ENCODE measurements at regions not wholly inside any gene's neighbourhood (a gene's known extent, or its start where the extent isn't known, plus 50 kb on each side); places are given as distances from the start of the nearest gene placed in this dataset.

DNA sequence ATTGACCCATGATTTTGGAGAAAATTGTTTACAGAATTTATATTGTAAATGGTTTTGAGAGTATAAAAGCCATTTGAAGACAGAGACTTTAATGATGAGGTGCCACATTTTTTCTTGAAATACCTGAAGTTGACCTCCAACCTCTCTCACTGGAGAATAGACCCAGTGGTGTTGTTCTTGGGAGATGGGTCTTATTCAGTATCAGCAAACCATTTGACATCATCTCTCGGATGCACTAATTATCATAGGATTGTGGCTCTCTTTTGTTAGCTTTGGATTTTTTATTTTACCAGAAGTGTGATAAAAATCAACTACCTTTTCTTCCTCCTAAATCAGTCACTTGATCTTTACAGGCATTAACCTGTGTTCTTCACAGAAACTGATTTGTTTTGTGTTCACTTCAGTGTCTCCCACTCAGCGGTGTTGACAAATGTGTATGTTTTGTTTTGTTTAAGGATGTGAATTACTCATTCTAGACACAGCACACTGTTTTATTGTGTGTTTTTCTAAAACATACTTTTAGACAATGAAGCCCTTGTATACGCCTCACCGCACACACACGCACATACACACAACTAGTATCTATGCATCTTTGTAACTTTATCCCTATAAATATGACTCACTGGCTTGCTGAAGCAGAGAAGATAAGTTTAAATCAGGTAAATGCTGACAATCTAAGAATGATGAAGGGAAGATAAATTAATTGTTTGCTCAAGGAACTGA, 455.6 kb downstream of the INHBA start:
- TF ChIP-seq TCF12 (IDR thresholded peaks at IDR 0.05; ENCODE audit: low read depth) (no peak), ZBTB7A (IDR thresholded peaks at IDR 0.05; ENCODE audit: low read depth) (no peak), EP300 (IDR thresholded peaks at IDR 0.05; ENCODE audit: borderline replicate concordance) (no peak), NFIC (IDR thresholded peaks at IDR 0.05) (no peak), CREB1 (IDR thresholded peaks at IDR 0.05; ENCODE audit: low read depth) (no peak), EGR1 (IDR thresholded peaks at IDR 0.05) (no peak)
- TF ChIP-seq, protein P1, sequence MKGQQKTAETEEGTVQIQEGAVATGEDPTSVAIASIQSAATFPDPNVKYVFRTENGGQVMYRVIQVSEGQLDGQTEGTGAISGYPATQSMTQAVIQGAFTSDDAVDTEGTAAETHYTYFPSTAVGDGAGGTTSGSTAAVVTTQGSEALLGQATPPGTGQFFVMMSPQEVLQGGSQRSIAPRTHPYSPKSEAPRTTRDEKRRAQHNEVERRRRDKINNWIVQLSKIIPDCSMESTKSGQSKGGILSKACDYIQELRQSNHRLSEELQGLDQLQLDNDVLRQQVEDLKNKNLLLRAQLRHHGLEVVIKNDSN (IDR thresholded peaks at IDR 0.05), result no peak

DNA sequence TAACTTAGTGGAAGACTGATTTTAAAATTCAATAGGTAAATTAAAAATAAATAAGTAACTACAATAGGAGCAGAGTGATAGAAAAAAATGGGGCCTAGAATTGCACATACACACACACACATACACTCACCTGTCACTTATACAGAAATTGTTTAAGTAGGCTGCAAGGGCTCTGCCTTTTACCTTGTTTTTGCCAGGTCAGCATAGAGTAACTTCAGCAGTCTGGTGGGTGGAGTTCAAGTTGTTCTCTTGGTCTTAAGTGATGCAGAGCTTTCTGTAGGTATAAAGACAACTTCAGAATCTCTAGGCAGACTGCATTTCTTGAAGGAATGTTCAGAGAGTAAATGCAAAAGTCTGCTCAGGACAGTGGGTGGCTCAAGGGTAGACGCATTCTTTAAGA, 457.0 kb downstream of the INHBA start:
- TF ChIP-seq, protein P1 (IDR thresholded peaks at IDR 0.05), result no peak
- no peak for TF ChIP-seq NFIC (IDR thresholded peaks at IDR 0.05)
- TF ChIP-seq ZBTB7A (IDR thresholded peaks at IDR 0.05; ENCODE audit: low read depth), result no peak
- no peak for TF ChIP-seq CEBPB (IDR thresholded peaks at IDR 0.05)
- no peak for TF ChIP-seq REST (IDR thresholded peaks at IDR 0.05; ENCODE audit: low read depth)
- TF ChIP-seq EGR1 (IDR thresholded peaks at IDR 0.05), result no peak
- TF ChIP-seq FOXM1 (IDR thresholded peaks at IDR 0.05; ENCODE audit: borderline replicate concordance, low read depth), result no peak
- no peak for TF ChIP-seq RAD21 (IDR thresholded peaks at IDR 0.05; ENCODE audit: low read depth)
- TF ChIP-seq TCF12 (IDR thresholded peaks at IDR 0.05; ENCODE audit: low read depth), result no peak
- no peak for TF ChIP-seq MAX (IDR thresholded peaks at IDR 0.05)
- TF ChIP-seq CREB1 (IDR thresholded peaks at IDR 0.05; ENCODE audit: low read depth), result no peak
- no peak for TF ChIP-seq TAF1 (IDR thresholded peaks at IDR 0.05; ENCODE audit: low read depth)
- TF ChIP-seq EP300 (IDR thresholded peaks at IDR 0.05; ENCODE audit: borderline replicate concordance), result no peak
- no peak for TF ChIP-seq TEAD4 (IDR thresholded peaks at IDR 0.05)
- no peak for TF ChIP-seq YY1 (IDR thresholded peaks at IDR 0.05; ENCODE audit: low read depth)

GRCh38 chr7:41244246-41244645, 458.6 kb downstream of the INHBA start:
- TF ChIP-seq EP300 (IDR thresholded peaks at IDR 0.05; ENCODE audit: borderline replicate concordance) (no peak), TCF12 (IDR thresholded peaks at IDR 0.05; ENCODE audit: low read depth) (no peak), YY1 (IDR thresholded peaks at IDR 0.05; ENCODE audit: low read depth) (no peak), FOXM1 (IDR thresholded peaks at IDR 0.05; ENCODE audit: borderline replicate concordance, low read depth) (no peak), CREB1 (IDR thresholded peaks at IDR 0.05; ENCODE audit: low read depth) (no peak), ZBTB7A (IDR thresholded peaks at IDR 0.05; ENCODE audit: low read depth) (no peak), MAX (IDR thresholded peaks at IDR 0.05) (no peak), EGR1 (IDR thresholded peaks at IDR 0.05) (no peak), RAD21 (IDR thresholded peaks at IDR 0.05; ENCODE audit: low read depth) (no peak), TAF1 (IDR thresholded peaks at IDR 0.05; ENCODE audit: low read depth) (no peak), TEAD4 (IDR thresholded peaks at IDR 0.05) (no peak), CEBPB (IDR thresholded peaks at IDR 0.05) (no peak), NFIC (IDR thresholded peaks at IDR 0.05) (no peak)
- TF ChIP-seq, protein P1 (IDR thresholded peaks at IDR 0.05), result no peak

GRCh38 chr7:41241641-41242040, 461.2 kb downstream of the INHBA start:
- no peak for TF ChIP-seq MAX (IDR thresholded peaks at IDR 0.05)
- TF ChIP-seq TAF1 (IDR thresholded peaks at IDR 0.05; ENCODE audit: low read depth), result no peak
- TF ChIP-seq FOXM1 (IDR thresholded peaks at IDR 0.05; ENCODE audit: borderline replicate concordance, low read depth), result no peak
- TF ChIP-seq, protein P1 (IDR thresholded peaks at IDR 0.05), result no peak

GRCh38 chr7:41239596-41239995, 463.3 kb downstream of the INHBA start:
- TF ChIP-seq REST (IDR thresholded peaks at IDR 0.05; ENCODE audit: low read depth) (no peak), CREB1 (IDR thresholded peaks at IDR 0.05; ENCODE audit: low read depth) (no peak), RAD21 (IDR thresholded peaks at IDR 0.05; ENCODE audit: low read depth) (no peak), TAF1 (IDR thresholded peaks at IDR 0.05; ENCODE audit: low read depth) (no peak), MAX (IDR thresholded peaks at IDR 0.05) (no peak), EGR1 (IDR thresholded peaks at IDR 0.05) (no peak)

All from Ishikawa (cell line).